Mesenchymal stem cell (in vitro differentiated cells and primary cell): ENCODE measurements at regions not wholly inside any gene's neighbourhood (a gene's known extent, or its start where the extent isn't known, plus 50 kb on each side); places are given as distances from the start of the nearest gene placed in this dataset.
"Not testable (repeated sequence)": the region's sequence is repeated elsewhere in the genome, so short reads cannot be mapped to it uniquely, and the experiment has no call there.

Experiments
- DNase-seq: peaks from one replicate; pipeline ENCODE4 v3.0.0-alpha.2; 2013
- H2AFZ ChIP-seq: one replicate; pipeline ENCODE4 v1.6.1; 2013; ENCODE audit warnings: low read depth, mild to moderate bottlenecking, control low read depth, inconsistent platforms, low read length, moderate library complexity
- H2AK5ac ChIP-seq: 2 replicates; pipeline ENCODE4 v1.6.1; 2013; ENCODE audit warnings: low read length, moderate library complexity, mild to moderate bottlenecking, inconsistent platforms; ENCODE audit not compliant: severe bottlenecking
- H2BK120ac ChIP-seq: one replicate; pipeline ENCODE4 v1.6.1; 2013; ENCODE audit warnings: low read depth, mild to moderate bottlenecking, inconsistent platforms, low read length, moderate library complexity
- H2BK12ac ChIP-seq, 2 experiments: one replicate each; pipeline ENCODE4 v1.6.1; 2013; ENCODE audit warnings: inconsistent platforms in 2 of 2, low read length in 2 of 2, mild to moderate bottlenecking in 2 of 2, moderate library complexity in 2 of 2, control low read depth in 1 of 2
- H2BK15ac ChIP-seq: one replicate; pipeline ENCODE4 v1.6.1; 2013; ENCODE audit warnings: mild to moderate bottlenecking, low read depth, inconsistent platforms; ENCODE audit not compliant: poor library complexity, severe bottlenecking
- H2BK5ac ChIP-seq: 2 replicates; pipeline ENCODE4 v1.6.1; 2013; ENCODE audit warnings: low read depth, mild to moderate bottlenecking, low read length, control low read depth, inconsistent platforms; ENCODE audit not compliant: poor library complexity, severe bottlenecking
- H3K14ac ChIP-seq, 2 experiments: one replicate each; pipeline ENCODE4 v1.6.1; 2013; ENCODE audit warnings: inconsistent platforms in 2 of 2, low read length in 2 of 2, control low read depth in 1 of 2, mild to moderate bottlenecking in 1 of 2, moderate library complexity in 1 of 2
- H3K18ac ChIP-seq, 2 experiments: one replicate each; pipeline ENCODE4 v1.6.1; 2013; ENCODE audit warnings: inconsistent platforms in 2 of 2, low read length in 2 of 2, control low read depth in 1 of 2, low read depth in 1 of 2, mild to moderate bottlenecking in 1 of 2
- H3K23ac ChIP-seq, 2 experiments: one replicate each; pipeline ENCODE4 v1.6.1; 2013; ENCODE audit warnings: inconsistent platforms in 2 of 2, low read length in 2 of 2, mild to moderate bottlenecking in 2 of 2, moderate library complexity in 2 of 2, control low read depth in 1 of 2
- H3K27ac ChIP-seq: 2 replicates; pipeline ENCODE4 v1.5.1; 2013; ENCODE audit warnings: mild to moderate bottlenecking, moderate library complexity, low read length, control low read depth, inconsistent platforms; ENCODE audit not compliant: poor library complexity, severe bottlenecking
- H3K27me3 ChIP-seq, 2 experiments: 2 replicates each; pipeline versions ENCODE4 v1.6.1 to v1.7.0; 2013; ENCODE audit warnings: low read length in 2 of 2, mild to moderate bottlenecking in 2 of 2, moderate library complexity in 2 of 2, control low read depth in 1 of 2, inconsistent platforms in 1 of 2; ENCODE audit not compliant: control insufficient read depth in 1 of 2, insufficient read depth in 1 of 2
- H3K36me3 ChIP-seq, 2 experiments: 2 replicates each; pipeline versions ENCODE4 v1.6.1 to v1.7.0; 2013; ENCODE audit warnings: low read length in 2 of 2, control low read depth in 1 of 2, inconsistent platforms in 1 of 2, low read depth in 1 of 2, mild to moderate bottlenecking in 1 of 2; ENCODE audit not compliant: insufficient read depth in 2 of 2, control insufficient read depth in 1 of 2
- H3K4ac ChIP-seq, 2 experiments: one replicate each; pipeline ENCODE4 v1.6.1; 2013; ENCODE audit warnings: inconsistent platforms in 2 of 2, low read length in 2 of 2, mild to moderate bottlenecking in 2 of 2, moderate library complexity in 2 of 2, control low read depth in 1 of 2, low read depth in 1 of 2
- H3K4me1 ChIP-seq: 2 replicates; pipeline ENCODE4 v1.6.1; 2013; ENCODE audit warnings: low read depth, low read length, control low read depth; ENCODE audit not compliant: control insufficient read depth, insufficient read depth
- H3K4me2 ChIP-seq: 2 replicates; pipeline ENCODE4 v1.6.1; 2013; ENCODE audit warnings: low read length, mild to moderate bottlenecking, inconsistent platforms; ENCODE audit not compliant: poor library complexity, severe bottlenecking
- H3K4me3 ChIP-seq, 2 experiments: 2 replicates each; pipeline versions ENCODE4 v1.5.1 to v1.7.0; 2013; ENCODE audit warnings: low read length in 2 of 2, mild to moderate bottlenecking in 2 of 2, control low read depth in 1 of 2, low read depth in 1 of 2; ENCODE audit not compliant: insufficient read depth in 1 of 2
- H3K79me1 ChIP-seq: replicated peaks from 2 replicates; pipeline ENCODE4 v1.6.1; 2013; ENCODE audit warnings: mild to moderate bottlenecking, control low read depth, low read length, inconsistent platforms; ENCODE audit not compliant: poor library complexity, severe bottlenecking
- H3K9ac ChIP-seq: 2 replicates; pipeline ENCODE4 v1.7.0; 2013; ENCODE audit warnings: mild to moderate bottlenecking, low read length, moderate library complexity
- H3K9me3 ChIP-seq: 2 replicates; pipeline ENCODE4 v1.7.0; 2013; ENCODE audit warnings: mild to moderate bottlenecking, low read length; ENCODE audit not compliant: control insufficient read depth
- H4K8ac ChIP-seq: one replicate; pipeline ENCODE4 v1.6.1; 2013; ENCODE audit warnings: inconsistent platforms, mild to moderate bottlenecking, low read length, moderate library complexity
- H4K91ac ChIP-seq: one replicate; pipeline ENCODE4 v1.6.1; 2013; ENCODE audit warnings: mild to moderate bottlenecking, low read length, inconsistent platforms
- WGBS: methylation state at CpG from one replicate; pipeline ENCODE4 v1.1.7; 2013; ENCODE audit warnings: mixed read lengths; 5-methylcytosine and 5-hydroxymethylcytosine counted together

GRCh38 chr12:104886418-104887401, 71.4 kb downstream of the SLC41A2 start:
- no peaks in the 10 kb centered on the region for H3K36me3 ChIP-seq
- no peak overlapping the region for H3K18ac ChIP-seq
- no peaks in the 10 kb centered on the region for H3K4me1 ChIP-seq
- peak; percentile 81 for DNase-seq
- no peak overlapping the region for H3K14ac ChIP-seq
- no peak overlapping the region for H2BK15ac ChIP-seq
- no peak overlapping the region for H3K27ac ChIP-seq
- no peak overlapping the region for H3K4me2 ChIP-seq
- H4K8ac ChIP-seq, result no peak overlapping the region
- no peak overlapping the region for H4K91ac ChIP-seq
- H2AK5ac ChIP-seq, result no peak overlapping the region
- no peak overlapping the region for H2BK5ac ChIP-seq
- H3K27me3 ChIP-seq, result no peaks in the 10 kb centered on the region
- no peak overlapping the region for H3K23ac ChIP-seq
- no peaks in the 10 kb centered on the region for H3K79me1 ChIP-seq
- no peak overlapping the region for H3K4ac ChIP-seq
- no CpG with 5 or more reads among the region's 3 CpGs for WGBS
- no peak overlapping the region for H3K9ac ChIP-seq
- H2BK12ac ChIP-seq, result no peak overlapping the region
- no peak overlapping the region for H2AFZ ChIP-seq
- H2BK120ac ChIP-seq, result no peak overlapping the region
- H3K4me3 ChIP-seq, result no peak overlapping the region
- no peaks in the 10 kb centered on the region for H3K9me3 ChIP-seq

- H3K4me2 ChIP-seq, H2AFZ ChIP-seq, H3K79me1 ChIP-seq, H3K4me3 ChIP-seq, H2BK12ac ChIP-seq, H3K4ac ChIP-seq, DNase-seq, H2BK5ac ChIP-seq, H3K27ac ChIP-seq, H3K36me3 ChIP-seq, H3K14ac ChIP-seq, H4K8ac ChIP-seq, H2BK120ac ChIP-seq, H3K9ac ChIP-seq, H3K9me3 ChIP-seq, H2BK15ac ChIP-seq, H3K18ac ChIP-seq, H3K23ac ChIP-seq, H2AK5ac ChIP-seq, H4K91ac ChIP-seq, H3K27me3 ChIP-seq, H3K4me1 ChIP-seq: not testable (repeated sequence)
- 100% methylated on average over 1 of the region's 3 CpGs for whole genome bisulfite sequencing
These were observed 79.2 kb downstream of the SLC41A2 start for GRCh38 chr12:104878858-104879257.

- no peak overlapping the region for H3K9ac ChIP-seq
- H2BK15ac ChIP-seq, result no peak overlapping the region
- H3K27me3 ChIP-seq, result no peaks in the 10 kb centered on the region
- no peak overlapping the region for H3K14ac ChIP-seq
- H3K23ac ChIP-seq, result no peak overlapping the region
- H3K4me3 ChIP-seq, result no peak overlapping the region
- no peak overlapping the region for H3K27ac ChIP-seq
- H3K9me3 ChIP-seq, result no peaks in the 10 kb centered on the region
- no CpG with 5 or more reads among the region's 3 CpGs for WGBS
- no peaks in the 10 kb centered on the region for H3K79me1 ChIP-seq
- H2AK5ac ChIP-seq, result no peak overlapping the region
- no peaks in the 10 kb centered on the region for H3K36me3 ChIP-seq
- H3K18ac ChIP-seq, result no peak overlapping the region
- H3K4ac ChIP-seq, result no peak overlapping the region
- DNase-seq, result peak; percentile 53
- H2AFZ ChIP-seq, result no peak overlapping the region
- no peak overlapping the region for H2BK5ac ChIP-seq
- no peak overlapping the region for H3K4me2 ChIP-seq
- H4K8ac ChIP-seq, result no peak overlapping the region
- H3K4me1 ChIP-seq, result no peaks in the 10 kb centered on the region
- H2BK120ac ChIP-seq, result no peak overlapping the region
- no peak overlapping the region for H2BK12ac ChIP-seq
- H4K91ac ChIP-seq, result no peak overlapping the region
These were observed 80.9 kb downstream of the SLC41A2 start for GRCh38 chr12:104877103-104877705.

GRCh38 chr12:104873374-104873773, 84.7 kb downstream of the SLC41A2 start:
- Histone ChIP-seq H2AK5ac (no peak overlapping the region), H2BK15ac (no peak overlapping the region), H3K4me3 (no peak overlapping the region), H3K27ac (no peak overlapping the region), H3K23ac (no peak overlapping the region), H4K91ac (no peak overlapping the region), H3K4me1 (no peaks in the 10 kb centered on the region), H3K4me2 (no peak overlapping the region), H2AFZ (no peak overlapping the region), H3K27me3 (no peaks in the 10 kb centered on the region), H3K4ac (no peak overlapping the region), H2BK5ac (no peak overlapping the region), H2BK12ac (no peak overlapping the region), H3K79me1 (no peaks in the 10 kb centered on the region), H4K8ac (no peak overlapping the region), H3K9me3 (no peaks in the 10 kb centered on the region), H3K18ac (no peak overlapping the region), H3K36me3 (no peaks in the 10 kb centered on the region), H3K9ac (no peak overlapping the region), H3K14ac (no peak overlapping the region), H2BK120ac (no peak overlapping the region)
- no CpG with 5 or more reads among the region's 2 CpGs for WGBS
- no peak for DNase-seq
